ENCODE measurements at regions not wholly inside any gene's neighbourhood (a gene's known extent, or its start where the extent isn't known, plus 50 kb on each side); places are given as distances from the start of the nearest gene placed in this dataset.

DNA sequence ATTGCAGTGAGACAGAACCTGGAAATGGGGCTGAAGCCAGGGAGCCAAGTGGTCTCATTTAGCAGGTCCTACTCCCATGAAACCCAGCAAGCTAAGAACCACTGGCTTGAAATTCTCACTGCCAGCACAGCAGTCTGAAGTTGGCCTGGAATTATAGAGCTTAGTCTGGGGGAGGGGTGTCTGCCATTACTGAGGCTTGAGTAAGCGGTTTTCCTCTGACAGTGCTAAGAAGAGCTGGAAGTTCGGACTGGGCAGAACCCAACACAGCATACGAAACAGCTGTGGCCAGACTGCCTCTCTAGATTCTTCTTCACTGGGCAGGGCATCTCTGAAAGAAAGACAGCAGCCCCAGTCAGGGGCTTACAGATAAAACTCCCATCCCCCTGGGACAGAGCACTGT lies 305.7 kb upstream of the SETBP1 start:
- TF ChIP-seq CTCF (IDR thresholded peaks at IDR 0.05) (no peak), POLR2A (IDR thresholded peaks at IDR 0.05) (no peak)

Data from Peyer's patch (tissue), 4 donors.